ENCODE measurements at regions not wholly inside any gene's neighbourhood (a gene's known extent, or its start where the extent isn't known, plus 50 kb on each side); places are given as distances from the start of the nearest gene placed in this dataset.

DNA sequence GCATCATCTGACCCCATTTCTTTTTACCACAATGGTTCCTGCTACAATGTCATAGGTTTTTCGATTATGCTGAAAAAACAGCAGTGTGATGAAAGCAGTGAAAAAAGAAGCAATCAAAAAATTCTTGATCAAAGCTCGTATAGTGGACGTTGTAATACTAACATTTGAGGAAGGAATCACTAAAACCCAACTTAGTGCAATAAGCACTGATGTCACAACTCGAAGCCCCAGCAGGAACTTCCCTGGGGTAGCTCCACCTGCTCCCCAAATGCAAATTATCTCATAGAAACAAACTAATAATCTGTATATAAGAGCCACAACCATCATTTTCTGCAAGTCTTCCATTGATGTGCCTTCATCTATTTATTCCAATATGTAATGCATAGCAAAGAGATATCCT lies 285.6 kb upstream of the SGK1 start:
- TF ChIP-seq, protein P1, sequence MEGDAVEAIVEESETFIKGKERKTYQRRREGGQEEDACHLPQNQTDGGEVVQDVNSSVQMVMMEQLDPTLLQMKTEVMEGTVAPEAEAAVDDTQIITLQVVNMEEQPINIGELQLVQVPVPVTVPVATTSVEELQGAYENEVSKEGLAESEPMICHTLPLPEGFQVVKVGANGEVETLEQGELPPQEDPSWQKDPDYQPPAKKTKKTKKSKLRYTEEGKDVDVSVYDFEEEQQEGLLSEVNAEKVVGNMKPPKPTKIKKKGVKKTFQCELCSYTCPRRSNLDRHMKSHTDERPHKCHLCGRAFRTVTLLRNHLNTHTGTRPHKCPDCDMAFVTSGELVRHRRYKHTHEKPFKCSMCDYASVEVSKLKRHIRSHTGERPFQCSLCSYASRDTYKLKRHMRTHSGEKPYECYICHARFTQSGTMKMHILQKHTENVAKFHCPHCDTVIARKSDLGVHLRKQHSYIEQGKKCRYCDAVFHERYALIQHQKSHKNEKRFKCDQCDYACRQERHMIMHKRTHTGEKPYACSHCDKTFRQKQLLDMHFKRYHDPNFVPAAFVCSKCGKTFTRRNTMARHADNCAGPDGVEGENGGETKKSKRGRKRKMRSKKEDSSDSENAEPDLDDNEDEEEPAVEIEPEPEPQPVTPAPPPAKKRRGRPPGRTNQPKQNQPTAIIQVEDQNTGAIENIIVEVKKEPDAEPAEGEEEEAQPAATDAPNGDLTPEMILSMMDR (IDR thresholded peaks at IDR 0.05) = no peak
- TF ChIP-seq EZH2phosphoT487 (IDR thresholded peaks at IDR 0.05) = no peak
- TF ChIP-seq EZH2 (IDR thresholded peaks at IDR 0.05) = no peak

Data from neural progenitor cell (in vitro differentiated cells).